Left renal cortex interstitium (tissue), 4 donors: ENCODE measurements at regions not wholly inside any gene's neighbourhood (a gene's known extent, or its start where the extent isn't known, plus 50 kb on each side); places are given as distances from the start of the nearest gene placed in this dataset.
"Not testable (repeated sequence)": the region's sequence is repeated elsewhere in the genome, so short reads cannot be mapped to it uniquely, and the experiment has no call there.

ENCODE experiments used
- DNase-seq, 4 donors: peaks; one replicate each; pipeline ENCODE4 v3.0.0-alpha.2; 2013; ENCODE audit warnings: low read depth in 4 of 4, low spot score in 2 of 4, missing footprints in 1 of 4

DNA sequence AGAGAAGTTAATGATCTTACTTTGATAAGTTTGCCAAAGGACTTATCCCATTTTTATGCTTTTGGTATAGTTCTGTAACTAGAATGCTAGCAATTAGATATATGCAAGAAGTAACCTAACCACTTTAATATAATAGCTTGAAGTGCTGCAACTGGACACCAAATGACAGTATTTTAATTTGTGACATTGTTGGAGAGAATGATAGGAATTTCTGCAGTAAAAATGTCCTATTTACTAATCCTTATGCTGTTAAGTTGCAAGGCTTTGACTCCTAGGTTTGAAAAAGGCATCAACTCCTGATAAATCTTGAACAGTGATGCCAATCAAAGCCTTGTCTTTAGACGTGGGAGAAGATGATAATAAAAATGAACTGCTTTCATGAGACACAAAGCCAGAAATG, 726.0 kb upstream of the GJE1 start:
- no peak for DNase-seq

DNA sequence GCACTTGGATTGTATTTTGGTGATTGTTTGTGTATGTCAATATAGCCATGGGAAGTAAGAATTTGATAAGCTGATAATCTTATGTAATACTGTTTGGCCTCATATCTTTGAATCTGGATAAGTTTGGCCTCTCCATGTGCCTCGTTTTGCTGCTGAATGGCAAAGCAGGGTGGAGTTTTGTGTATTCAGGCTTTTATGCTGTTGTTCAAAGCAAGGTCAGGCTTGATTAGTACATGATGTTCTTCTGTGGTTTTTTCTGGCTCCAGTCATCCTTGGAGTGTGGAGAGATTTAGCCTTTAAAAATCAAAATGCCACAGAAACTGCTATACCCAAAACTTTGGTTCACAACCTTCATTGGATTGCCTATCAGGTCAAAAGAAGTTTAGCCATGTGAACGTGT, 728.9 kb upstream of the GJE1 start:
- no peak for DNase-seq

DNA sequence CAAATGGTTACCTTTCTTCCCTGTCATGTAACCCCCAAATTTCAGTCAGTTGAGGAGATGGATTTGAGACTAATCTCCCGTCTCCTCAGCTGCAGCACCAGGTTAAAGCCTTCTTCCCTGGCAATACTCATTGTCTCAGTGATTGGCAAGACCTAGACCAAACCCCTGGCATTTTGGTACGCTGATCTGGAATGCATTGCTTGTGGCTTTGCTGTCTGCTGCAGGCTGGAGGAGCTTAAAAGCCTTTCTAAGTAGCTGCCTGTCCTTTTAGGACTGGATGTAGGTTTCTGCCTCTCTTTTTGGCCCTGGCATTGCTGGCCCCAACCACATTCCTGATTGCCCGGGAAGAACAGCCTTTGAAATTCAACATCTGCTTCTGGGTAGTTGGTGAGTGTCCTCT, 729.6 kb upstream of the GJE1 start:
- no peak for DNase-seq

DNA sequence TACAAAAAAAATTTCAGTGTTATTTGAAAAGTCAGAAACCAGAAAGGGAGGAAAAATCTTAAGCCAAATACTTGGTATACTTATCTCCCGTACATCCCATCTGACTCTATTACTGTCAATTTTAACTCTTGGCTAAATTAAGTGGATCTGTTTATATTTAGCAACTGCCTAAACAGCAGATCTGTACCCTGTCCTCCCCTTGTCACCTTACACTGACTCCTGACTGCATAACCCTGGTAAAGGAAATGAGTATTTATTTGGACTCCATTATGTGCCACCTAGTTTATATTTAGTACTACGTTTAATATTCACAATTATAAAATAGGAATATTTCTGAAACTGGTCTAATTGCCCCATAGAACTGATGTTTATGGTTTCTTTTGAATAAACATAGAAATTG, 730.2 kb upstream of the GJE1 start:
- no peak for DNase-seq

DNA sequence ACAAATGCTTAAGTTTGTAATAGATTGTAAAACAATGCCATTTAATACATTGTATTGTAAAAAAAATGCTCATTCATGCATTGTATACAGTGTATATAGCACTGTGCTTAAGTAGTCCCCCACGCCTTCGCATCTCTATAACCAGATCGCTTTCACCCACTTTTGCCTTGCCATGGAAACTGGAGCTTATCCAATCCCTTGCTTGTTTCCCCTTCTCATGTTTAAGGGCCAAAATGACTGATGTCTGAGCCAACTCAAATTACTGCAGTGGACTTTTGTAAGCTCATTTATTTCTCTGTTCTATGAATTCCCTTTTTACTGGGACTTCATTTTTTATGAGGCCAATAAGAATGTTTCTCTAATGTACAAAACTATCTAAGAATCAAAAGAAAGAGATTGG, 730.9 kb upstream of the GJE1 start:
- no peak for DNase-seq

DNA sequence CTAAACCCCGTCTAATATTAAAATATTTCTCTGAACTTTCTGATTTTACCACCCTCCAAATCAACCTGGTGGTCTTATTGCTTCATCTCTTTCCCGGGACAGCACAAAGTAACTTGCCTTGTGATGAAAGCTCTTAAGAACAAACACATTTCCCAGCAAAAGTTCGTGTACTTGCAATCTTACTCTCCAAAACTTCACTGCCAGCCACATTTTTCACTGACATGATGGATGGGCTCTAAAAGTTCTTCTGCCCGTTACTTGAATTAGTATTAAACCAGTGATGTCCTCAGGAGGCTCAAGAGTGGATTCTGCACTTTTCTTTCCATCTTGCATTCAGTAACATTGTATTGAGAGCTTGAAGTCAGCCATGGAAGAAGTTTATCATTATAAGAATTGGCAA, 731.6 kb upstream of the GJE1 start:
- DNase-seq = no peak

DNA sequence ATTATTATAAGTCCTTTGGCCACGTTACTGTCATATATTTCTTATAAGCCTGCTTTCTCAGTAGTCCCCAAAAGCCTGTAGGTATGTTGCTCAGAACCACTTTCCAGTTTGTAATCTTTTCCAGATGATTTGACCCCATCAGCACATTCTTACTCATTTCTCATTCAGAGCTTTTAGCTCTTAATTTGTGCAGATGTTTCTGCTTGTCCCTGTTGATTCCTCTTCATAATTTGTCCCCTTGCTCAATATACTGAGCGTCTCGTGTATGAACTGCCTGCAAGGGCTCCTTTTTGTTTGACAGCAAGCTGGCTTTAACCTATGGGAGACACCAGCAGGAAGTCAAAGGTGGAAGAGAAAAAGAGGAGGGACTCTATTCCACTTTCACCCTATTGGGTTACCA, 733.8 kb upstream of the GJE1 start:
- no peak for DNase-seq

DNA sequence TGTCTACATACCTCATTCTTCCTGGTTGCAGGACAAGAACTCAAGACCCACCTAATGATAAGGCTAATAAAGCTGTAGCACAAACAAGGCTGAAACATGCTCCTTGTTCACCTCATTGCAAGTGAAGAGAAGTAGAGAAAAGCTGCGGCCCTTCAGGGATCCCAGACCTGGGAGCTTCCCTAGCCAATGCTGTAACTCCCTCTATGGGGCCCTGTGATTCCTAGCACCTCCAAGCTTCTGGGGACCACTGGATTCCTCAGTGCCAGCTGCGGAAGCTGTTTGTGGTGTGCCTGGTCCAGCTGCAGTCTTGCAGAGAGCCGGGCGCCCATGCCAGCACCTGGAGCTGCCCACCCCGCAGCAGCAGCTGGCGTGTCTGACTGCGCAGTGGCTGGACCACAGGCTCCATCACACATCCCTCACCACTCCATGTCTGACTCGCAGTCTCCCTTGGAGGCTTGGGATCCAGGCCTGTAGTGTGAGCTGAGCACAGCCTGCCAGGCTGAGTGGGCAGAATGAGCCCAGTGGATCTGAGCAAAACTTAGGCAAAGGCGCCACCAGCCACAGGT, 737.2 kb upstream of the GJE1 start:
- no peak for DNase-seq

DNA sequence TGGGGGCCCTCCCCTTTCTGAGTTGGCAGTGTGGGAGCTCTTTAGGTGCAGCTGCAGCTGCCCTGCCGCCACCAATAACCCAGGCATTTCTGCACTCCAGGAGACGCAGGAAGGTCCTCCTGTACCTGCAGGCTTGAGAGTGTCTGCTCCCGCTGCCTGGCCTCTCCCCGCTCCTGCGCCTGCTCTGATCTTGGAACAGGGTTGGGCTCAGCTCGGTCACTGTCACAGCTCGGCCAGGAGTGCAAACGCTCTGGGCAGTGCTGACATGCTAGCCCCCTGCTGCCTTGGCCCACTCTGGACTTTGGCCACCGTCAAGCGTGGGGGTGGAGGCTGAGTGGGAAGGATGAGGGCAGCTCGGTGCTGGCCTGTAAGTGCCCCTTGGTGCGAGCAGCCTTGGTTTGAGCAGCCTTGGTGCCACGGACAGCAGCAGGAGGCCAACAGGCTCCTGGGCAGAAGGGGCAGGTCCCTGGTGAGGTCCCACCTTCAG, 738.1 kb upstream of the GJE1 start:
- no peak for DNase-seq

DNA sequence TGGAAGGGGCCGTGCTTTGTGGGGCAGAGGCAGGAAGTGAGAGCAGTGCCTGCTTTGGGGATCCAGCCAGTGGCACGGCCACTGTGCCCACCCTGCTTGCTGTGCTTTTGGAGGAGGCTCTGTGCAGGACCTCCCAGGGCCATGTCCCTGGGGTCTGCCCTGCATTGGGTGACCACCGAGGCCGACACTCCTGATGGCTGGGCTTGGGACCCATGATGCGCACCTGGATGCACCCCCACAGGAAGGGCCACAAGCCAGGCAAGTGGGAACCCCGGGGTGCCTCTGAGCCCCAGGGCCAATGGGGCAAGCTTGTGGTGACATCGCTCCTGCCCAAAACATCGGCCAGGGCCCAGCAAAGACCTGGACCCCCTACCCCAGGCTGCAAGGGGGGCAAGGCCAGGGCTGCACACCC, 738.6 kb upstream of the GJE1 start:
- no peak for DNase-seq

DNA sequence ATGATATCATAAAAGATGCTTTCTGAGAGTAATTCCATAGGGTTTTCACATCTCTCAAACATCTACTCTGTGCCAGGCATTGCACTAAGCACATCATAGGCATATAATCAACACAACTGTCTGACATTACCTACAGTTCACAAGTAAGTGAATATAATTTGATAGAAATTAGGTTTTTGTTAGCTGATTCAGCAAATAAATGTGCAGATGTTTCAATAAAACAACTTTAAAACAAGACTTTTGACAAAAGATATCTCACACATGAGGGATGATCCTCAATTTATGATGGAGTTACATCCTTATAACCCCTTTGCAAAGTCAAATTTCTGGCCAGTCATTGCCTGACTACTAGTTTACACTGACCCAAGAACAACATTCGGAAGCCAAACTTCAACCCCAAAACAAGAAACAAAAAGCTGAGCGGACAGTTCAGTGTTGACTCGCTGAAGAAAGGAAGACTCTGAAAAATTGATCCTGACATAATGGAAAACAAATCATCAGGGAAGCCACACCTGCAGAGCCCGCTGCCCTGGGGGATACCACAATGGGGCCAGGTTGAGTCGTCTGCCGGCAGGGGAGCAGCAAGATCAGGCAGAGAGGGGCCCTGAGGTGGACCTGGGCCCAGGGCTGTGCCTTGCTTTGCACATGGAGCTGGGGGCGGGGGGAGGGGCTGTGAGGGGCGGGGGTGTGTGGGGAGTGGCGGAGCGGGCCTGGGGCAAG, 739.2 kb upstream of the GJE1 start:
- DNase-seq = no peak

DNA sequence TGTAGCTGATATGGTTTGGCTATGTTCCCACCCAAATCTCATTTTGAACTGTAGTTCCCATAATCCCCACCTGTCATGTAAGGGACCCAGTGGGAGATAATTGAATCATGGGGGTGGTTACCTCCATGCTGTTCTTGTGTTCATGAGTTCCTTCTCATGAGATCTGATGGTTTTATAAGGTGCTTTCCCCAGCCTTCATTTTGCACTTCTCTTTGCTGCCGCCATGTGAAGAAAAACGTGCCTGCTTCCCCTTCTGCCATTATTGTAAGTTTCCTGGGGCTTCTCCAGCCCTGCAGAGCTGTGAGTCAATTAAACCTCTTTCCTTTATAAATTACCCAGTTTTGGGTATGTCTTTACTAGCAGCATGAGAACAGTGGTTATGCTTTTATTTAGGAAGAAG, 741.6 kb upstream of the GJE1 start:
- not testable (repeated sequence) for DNase-seq

DNA sequence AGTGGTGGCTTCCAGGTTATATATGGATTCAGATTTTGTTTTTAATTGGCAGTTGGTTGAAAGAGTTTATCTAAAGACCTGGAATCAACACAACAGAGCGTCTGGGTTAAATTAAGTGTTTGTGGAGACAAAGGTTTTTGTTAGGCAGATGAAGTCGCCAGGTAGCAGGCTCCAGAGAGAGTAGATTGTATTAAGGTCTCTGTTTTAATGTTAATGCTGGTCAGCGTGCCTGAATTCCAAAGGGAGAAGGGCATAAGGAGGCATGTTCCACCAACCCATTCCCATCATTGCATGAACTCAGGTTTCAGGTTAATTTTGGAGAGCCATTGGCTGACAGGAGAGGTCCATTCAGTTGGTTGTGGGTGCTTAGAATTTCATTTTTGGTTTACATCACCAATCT, 744.1 kb upstream of the GJE1 start:
- no peak for DNase-seq

DNA sequence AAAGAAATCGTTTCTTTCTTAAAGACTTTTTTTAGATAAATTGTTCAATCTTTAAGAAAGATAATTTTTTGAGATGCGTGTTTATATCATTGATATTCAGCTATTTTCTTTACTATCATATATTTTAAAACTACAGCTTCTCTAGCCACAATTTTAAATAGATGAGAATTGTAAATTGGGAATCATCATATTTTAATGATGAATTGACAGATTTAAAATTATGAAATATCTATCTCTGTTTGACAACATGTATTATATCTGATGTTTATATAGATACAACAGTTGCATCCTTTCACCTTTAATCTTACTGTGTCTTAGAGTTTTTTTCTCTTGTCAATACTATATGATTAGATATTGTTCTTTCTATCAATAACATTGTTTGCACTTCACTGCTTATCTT, 762.3 kb upstream of the GJE1 start:
- DNase-seq = no peak

DNA sequence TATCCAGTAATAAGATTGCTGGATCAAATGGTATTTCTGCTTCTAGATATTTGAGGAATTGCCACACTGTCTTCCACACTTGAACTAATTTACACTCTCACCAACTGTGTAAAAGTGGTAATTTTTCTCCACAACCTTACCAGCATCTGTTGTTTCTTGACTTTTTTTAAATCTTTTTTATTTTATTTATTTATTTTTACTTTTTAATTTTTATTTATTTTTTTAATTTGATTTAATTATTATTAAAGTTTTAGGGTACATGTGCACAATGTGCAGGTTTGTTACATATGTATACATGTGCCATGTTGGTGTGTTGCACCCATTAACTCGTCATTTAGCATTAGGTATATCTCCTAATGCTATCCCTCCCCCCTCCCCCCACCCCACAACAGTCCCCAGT, 765.9 kb upstream of the GJE1 start:
- DNase-seq = not testable (repeated sequence)

DNA sequence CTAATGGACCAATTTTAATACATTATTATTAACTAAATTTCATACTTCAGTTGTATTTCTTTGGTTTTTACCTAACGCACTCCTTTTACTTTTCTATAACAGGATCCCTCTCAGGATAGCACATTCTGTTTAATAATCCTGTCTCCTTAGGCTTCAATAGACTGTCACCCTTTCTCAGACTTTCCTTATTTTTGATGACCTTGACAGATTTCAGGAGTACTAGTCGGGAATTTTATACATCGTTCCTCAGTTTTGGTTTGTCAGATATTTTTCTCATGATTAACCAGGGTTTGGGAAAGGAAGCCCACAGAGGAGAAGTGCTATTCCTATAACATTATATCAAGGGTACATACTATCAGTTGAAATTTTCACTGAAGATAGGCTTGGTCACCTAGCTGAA, 768.0 kb upstream of the GJE1 start:
- no peak for DNase-seq

DNA sequence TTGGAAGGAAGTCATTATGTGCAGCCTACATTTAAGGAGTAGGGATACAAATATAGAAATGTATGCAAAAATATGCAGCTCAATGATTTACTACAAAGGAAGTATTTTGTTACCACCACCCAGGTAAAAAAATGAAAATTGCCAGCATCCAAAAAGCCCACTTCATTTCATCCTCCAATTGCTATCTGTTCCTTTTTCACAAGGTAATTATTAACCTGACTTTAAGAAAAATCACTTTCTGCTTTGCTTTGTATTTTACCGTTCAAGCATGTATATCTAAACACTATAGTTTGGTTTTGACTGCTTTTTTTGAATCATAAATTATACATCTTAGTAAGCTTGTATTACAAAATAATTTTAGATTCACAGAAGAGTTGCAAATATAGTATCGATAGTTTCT, 768.5 kb upstream of the GJE1 start:
- DNase-seq = no peak

DNA sequence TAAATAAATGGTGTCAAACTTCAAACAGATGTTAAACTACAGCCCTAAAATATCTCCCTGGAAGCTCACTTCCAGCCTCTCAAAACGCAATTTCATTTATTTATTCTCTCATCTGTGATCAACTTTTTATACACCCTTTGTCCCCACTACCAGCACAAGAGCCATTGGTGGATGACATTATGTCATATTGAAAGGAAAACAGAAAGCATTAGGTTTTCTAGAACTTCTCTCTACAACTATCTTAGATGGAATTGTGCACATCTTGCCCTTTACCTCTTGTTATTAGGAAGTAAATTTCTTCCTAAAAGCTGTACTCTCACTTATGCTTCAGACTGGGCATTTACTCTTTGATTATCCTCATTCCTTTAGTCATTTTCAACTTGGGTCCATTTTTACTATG, 771.2 kb upstream of the GJE1 start:
- no peak for DNase-seq

DNA sequence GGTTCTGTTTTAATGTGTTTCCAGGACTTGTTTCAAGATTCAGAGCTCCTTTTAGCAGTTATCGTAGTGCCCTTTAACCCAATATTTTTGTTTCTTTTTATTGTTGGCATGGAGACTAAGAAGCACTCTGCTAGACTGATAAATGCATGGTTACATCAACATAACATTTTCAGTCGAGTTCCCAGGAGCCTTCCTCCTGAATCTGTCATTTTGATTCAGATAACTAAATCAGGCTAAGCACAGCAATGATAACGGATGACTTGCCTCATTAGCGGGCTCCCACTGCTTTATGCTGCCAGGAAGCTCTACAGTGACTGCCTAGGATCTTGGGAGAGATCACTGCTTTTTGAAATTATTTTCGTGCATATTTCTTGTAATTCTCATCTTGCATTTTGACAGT, 772.8 kb upstream of the GJE1 start:
- no peak for DNase-seq

DNA sequence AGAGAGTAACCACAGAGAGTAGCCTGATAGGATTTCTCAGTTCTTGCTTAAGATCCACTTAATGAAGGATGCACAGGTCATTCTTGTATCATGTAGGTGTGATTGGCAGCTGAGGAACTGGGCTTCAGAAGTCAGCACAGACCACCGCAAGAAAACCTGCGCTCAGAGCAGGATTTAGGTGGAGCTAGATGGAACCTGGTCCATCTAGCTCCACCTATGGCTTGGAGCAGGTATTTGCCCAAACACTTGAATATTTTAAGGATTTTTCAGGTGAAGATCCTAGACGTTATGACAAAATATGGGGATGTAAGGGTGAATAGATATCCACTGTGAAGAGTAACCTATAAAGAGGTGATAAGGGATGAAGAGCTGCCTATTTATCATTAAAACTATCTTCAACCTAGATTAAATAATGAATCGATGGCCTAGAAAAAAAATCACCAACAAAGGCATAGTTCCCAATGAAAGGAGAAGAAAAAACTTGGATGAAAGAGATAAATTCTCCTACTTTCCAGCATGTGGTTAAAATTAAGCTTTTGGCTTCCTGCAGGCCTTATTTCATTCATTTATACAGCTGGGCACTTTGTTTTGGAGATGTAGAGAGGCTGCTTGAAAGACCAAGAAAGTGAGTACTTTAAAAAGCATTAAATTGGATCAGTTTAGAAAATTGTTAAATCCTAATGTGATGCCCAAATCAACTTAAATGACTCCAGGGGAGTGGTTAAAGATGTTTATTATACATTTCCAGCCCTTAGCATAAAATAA, 778.4 kb upstream of the GJE1 start:
- no peak for DNase-seq

DNA sequence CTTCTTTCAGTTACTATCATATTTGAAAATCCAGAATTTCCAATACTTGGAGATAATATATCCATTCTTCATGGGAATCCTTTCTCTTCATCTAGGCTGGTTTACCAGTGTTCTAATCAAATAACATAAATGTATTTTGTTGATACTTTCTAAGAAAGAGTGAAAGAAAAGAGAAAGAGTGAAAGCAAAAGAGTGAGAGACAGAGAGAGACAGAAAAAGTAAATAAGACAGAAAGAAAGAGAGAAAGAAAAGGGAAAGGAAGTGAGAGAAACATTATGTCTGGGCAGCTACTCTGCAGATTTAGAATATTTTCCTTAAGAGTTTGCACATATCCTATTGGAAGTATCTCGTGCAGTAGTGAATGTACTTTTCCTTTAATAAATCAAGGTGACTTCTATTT, 781.0 kb upstream of the GJE1 start:
- DNase-seq = no peak

DNA sequence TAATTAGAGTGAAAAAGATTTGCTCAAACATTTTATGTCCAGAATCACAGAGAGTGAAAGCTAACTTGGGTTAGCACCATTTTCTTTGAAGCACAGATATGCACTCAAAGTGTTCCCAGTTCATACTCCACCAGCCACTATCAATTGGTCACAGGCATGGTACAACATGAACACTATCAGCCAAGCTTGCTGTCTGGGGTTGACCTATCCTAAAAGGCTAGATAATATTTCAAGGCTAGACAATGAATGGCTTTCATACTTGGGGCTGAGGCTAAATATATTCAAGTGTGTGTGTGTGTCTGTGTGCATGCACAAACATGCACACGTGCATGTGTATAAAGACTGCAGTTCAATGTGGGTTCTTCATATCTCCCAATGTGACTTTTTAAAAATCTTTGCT, 783.0 kb upstream of the GJE1 start:
- DNase-seq = no peak
